PC-3 (cell line): ENCODE measurements at regions not wholly inside any gene's neighbourhood (a gene's known extent, or its start where the extent isn't known, plus 50 kb on each side); places are given as distances from the start of the nearest gene placed in this dataset.

ENCODE experiments used
- ATAC-seq: fragments of 200-7000 bp; cut with Tn5 transposase; 2 replicates; pipeline ENCODE4 v1.9.1; 2020; ENCODE audit warnings: mild to moderate bottlenecking, moderate library complexity
- BruUV-seq: library from RNA; stranded (reverse); fragments of 400-500 nt; replicated peaks from 2 replicates; lab custom pipeline; 2021; lab: Mats Ljungman, UMichigan
- CTCF ChIA-PET: fragments of 300-600 bp; sonication (Branson Sonifier 250); formaldehyde crosslinking; loops from one replicate; lab custom pipeline; 2022; ENCODE audit warnings: antibody characterized with exemption; lab: Charles Lee
- POLR2A ChIA-PET: fragments of 300-600 bp; sonication (Branson Sonifier 250); formaldehyde crosslinking; loops from one replicate; lab custom pipeline; 2022; ENCODE audit warnings: antibody characterized with exemption; ENCODE audit not compliant: unreplicated experiment; lab: Charles Lee
- DNase-seq: peaks from one replicate; pipeline ENCODE4 v3.0.0-alpha.2; 2015
- H2AFZ ChIP-seq: fragments of 300-600 bp; sonication (generic); 2 replicates; pipeline ENCODE4 v1.6.0; 2016; ENCODE audit warnings: antibody characterized with exemption, low read length
- H3F3A ChIP-seq: fragments of 300-600 bp; sonication (generic); one replicate; pipeline ENCODE4 v1.6.0; 2017; ENCODE audit warnings: antibody characterized with exemption, low read length, control low read depth, mild to moderate bottlenecking; ENCODE audit not compliant: unreplicated experiment
- H3K27ac ChIP-seq: fragments of 300-600 bp; sonication (generic); 2 replicates; pipeline ENCODE4 v1.5.1; 2016; ENCODE audit warnings: mild to moderate bottlenecking, low read length
- H3K27me3 ChIP-seq: fragments of 300-600 bp; sonication (generic); 2 replicates; pipeline ENCODE4 v1.6.1; 2016; ENCODE audit warnings: low read length, mixed read lengths
- H3K36me3 ChIP-seq: fragments of 300-600 bp; sonication (generic); 2 replicates; pipeline ENCODE4 v1.6.1; 2016; ENCODE audit warnings: low read depth, mixed run types, low read length, mixed read lengths
- H3K4me1 ChIP-seq: fragments of 300-600 bp; sonication (generic); 2 replicates; pipeline ENCODE4 v1.5.1; 2016; ENCODE audit warnings: low read length; ENCODE audit not compliant: insufficient read depth
- H3K4me2 ChIP-seq: fragments of 300-600 bp; sonication (generic); 2 replicates; pipeline ENCODE4 v1.6.0; 2016; ENCODE audit warnings: low read length
- H3K4me3 ChIP-seq: fragments of 300-600 bp; sonication (generic); 2 replicates; pipeline ENCODE4 v1.5.1; 2016; ENCODE audit warnings: mild to moderate bottlenecking, low read length, mixed read lengths
- H3K79me2 ChIP-seq: fragments of 300-600 bp; sonication (generic); 2 replicates; pipeline ENCODE4 v1.6.1; 2017; ENCODE audit warnings: low read length, mixed read lengths
- H3K9ac ChIP-seq: fragments of 300-600 bp; sonication (generic); 2 replicates; pipeline ENCODE4 v1.6.0; 2016; ENCODE audit warnings: mild to moderate bottlenecking, low read length
- H3K9me2 ChIP-seq: fragments of 300-600 bp; sonication (generic); replicated peaks from 2 replicates; pipeline ENCODE4 v1.6.1; 2016; ENCODE audit warnings: mixed run types, low read length, mixed read lengths
- H3K9me3 ChIP-seq: fragments of 300-600 bp; sonication (generic); 2 replicates; pipeline ENCODE4 v1.6.1; 2016; ENCODE audit warnings: low read length, mixed read lengths
- H4K20me1 ChIP-seq: fragments of 300-600 bp; sonication (generic); 2 replicates; pipeline ENCODE4 v1.6.1; 2016; ENCODE audit warnings: low read length, mixed read lengths
- EZH2 ChIP-seq: fragments of 300-600 bp; sonication (generic); IDR thresholded peaks from one replicate; pipeline ENCODE4 v1.6.1; 2017; ENCODE audit warnings: antibody characterized with exemption, mild to moderate bottlenecking, low read length; ENCODE audit not compliant: unreplicated experiment
- EZH2phosphoT487 ChIP-seq: fragments of 300-600 bp; sonication (generic); IDR thresholded peaks from 2 replicates; pipeline ENCODE4 v1.6.1; 2018; ENCODE audit warnings: mild to moderate bottlenecking, antibody characterized with exemption, low read length, borderline replicate concordance
- intact Hi-C: fragments of 100-400 bp; cut with micrococcal nuclease; formaldehyde crosslinking; loops from 2 replicates; pipeline ENCODE4 v1.9.0; 2023
- TF ChIP-seq, protein P1 (sequence below): fragments of 300-600 bp; sonication (generic); conservative IDR thresholded peaks from 2 replicates; pipeline ENCODE4 v1.5.1; 2017; ENCODE audit warnings: antibody characterized with exemption, low read depth, mild to moderate bottlenecking, low read length

DNA sequence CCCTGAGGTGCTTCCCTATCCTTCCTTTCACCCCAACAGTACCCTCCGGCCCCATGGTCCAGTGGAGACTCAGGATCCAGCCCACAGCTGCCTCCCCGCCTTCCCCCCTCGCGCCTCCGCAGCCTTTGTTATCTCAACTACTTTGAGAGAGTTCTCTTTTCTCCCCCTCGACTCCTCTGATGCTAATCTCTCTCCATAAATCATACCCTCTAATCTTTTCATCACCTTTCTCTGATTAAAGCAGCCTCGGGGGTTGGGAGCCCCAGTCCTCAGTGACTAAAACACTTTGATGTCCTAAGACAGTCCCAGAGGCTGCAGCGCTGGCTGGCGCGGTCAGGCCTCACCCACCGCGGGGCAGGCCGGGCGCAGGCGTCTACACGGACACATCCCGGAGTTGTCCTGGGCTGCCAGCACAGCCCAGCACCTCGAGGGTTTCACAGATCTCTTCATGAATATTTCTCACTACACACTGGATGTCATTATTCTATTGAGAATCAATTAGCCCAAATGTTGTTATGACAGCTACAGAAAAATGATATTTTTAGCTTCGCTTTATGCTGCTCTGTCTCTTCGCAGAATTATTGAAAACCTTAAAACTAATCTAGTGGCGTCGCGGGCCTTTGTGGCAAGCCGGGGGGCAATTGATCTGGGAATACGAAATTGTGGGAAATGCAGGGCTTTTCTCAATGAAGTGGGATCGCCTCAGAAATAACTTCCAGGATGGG is 289.5 kb downstream of the RRAGC start:
- no peaks in the 10 kb centered on the region for H3K36me3 ChIP-seq
- intact Hi-C loops, result no loop called here
- no peaks in the 10 kb centered on the region for H4K20me1 ChIP-seq
- H3K9ac ChIP-seq, result no peak overlapping the region
- no peak overlapping the region for H3K4me3 ChIP-seq
- no peaks in the 10 kb centered on the region for H3F3A ChIP-seq
- ChIA-PET POLR2A (no interaction called here), CTCF (no interaction called here)
- no peak overlapping the region for H3K4me2 ChIP-seq
- H3K79me2 ChIP-seq, result no peaks in the 10 kb centered on the region
- H3K27ac ChIP-seq, result no peak overlapping the region
- no peaks in the 10 kb centered on the region for H3K9me3 ChIP-seq
- TF ChIP-seq, protein P1, sequence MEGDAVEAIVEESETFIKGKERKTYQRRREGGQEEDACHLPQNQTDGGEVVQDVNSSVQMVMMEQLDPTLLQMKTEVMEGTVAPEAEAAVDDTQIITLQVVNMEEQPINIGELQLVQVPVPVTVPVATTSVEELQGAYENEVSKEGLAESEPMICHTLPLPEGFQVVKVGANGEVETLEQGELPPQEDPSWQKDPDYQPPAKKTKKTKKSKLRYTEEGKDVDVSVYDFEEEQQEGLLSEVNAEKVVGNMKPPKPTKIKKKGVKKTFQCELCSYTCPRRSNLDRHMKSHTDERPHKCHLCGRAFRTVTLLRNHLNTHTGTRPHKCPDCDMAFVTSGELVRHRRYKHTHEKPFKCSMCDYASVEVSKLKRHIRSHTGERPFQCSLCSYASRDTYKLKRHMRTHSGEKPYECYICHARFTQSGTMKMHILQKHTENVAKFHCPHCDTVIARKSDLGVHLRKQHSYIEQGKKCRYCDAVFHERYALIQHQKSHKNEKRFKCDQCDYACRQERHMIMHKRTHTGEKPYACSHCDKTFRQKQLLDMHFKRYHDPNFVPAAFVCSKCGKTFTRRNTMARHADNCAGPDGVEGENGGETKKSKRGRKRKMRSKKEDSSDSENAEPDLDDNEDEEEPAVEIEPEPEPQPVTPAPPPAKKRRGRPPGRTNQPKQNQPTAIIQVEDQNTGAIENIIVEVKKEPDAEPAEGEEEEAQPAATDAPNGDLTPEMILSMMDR, result no peak
- TF ChIP-seq EZH2 (no peak), EZH2phosphoT487 (no peak)
- H2AFZ ChIP-seq, result no peak overlapping the region
- no peaks in the 10 kb centered on the region for H3K9me2 ChIP-seq
- ATAC-seq (no peak), DNase-seq (no peak)
- H3K27me3 ChIP-seq, result peaks cover 52% of the 10 kb centered on the region
- BruUV-seq, result no TSS peak
- no peaks in the 10 kb centered on the region for H3K4me1 ChIP-seq

DNA sequence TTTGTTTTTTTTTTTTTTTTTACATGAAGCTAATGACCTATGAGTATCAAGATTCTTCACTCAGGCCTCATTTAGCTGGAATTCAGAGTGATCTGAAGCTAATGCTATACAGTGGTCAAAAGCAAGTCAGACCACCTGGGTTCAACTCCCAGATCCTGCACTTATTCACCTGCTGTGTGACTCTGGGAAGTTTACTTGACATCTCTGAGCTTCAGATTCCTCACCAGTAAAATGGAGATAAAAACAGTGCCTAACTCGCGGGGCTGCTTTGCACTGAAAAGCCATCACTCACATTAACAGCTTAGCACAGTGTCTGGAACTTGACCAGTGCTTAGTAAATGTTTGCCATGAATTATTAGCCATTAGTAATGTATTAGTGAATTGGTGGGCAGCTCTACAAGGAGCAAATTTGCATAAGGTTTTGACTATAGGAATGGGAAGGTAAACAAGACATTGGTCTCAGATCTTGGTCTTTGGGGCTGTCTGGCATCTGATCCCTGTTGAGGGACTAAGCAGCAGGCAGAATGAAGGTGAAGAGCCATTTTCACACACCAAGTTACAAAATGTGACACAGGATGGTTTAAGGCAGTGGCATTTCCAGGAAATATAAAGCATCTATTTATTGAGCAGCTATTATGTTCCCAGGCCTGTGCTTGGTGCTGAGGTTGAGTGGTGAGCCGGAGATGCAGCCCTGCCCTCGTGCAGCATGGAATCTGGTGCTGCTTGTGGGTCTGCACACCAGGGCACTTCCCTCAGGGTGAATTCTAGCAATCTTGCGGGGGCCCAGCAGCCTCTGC is 291.3 kb downstream of the RRAGC start:
- Histone ChIP-seq H3K27me3 (peaks cover 69% of the 10 kb centered on the region), H3K4me3 (no peak overlapping the region), H3F3A (no peaks in the 10 kb centered on the region), H3K9ac (no peak overlapping the region), H3K36me3 (no peaks in the 10 kb centered on the region), H3K4me2 (no peak overlapping the region), H3K9me2 (no peaks in the 10 kb centered on the region), H4K20me1 (no peaks in the 10 kb centered on the region), H3K27ac (no peak overlapping the region), H3K4me1 (no peaks in the 10 kb centered on the region), H3K9me3 (no peaks in the 10 kb centered on the region), H3K79me2 (no peaks in the 10 kb centered on the region), H2AFZ (no peak overlapping the region)
- no TSS peak for BruUV-seq
- ATAC-seq (no peak), DNase-seq (no peak)
- intact Hi-C loops, result no loop called here
- ChIA-PET POLR2A (no interaction called here), CTCF (no interaction called here)
- TF ChIP-seq, protein P1, result no peak
- no peak for TF ChIP-seq EZH2
- TF ChIP-seq EZH2phosphoT487, result no peak

DNA sequence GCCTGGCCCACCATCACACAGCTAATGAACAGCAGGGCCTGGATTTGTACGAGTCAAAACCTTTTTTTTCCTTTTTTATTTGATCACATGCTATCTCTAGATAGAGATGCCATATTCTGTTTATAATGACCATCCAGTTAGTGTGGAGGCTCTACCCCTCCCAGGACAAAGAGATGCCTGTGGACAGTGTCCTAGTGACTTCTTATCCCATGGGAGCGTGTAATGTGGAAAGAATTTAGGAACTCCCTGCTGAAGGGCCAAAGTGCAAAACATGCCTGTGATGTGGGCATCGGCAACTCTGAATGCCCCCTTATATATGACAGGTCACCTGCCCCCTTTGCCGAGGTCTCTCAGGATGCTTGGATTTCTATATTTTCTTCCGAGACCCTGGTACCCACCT is 292.2 kb downstream of the RRAGC start:
- Histone ChIP-seq H3F3A (no peaks in the 10 kb centered on the region), H3K27ac (no peak overlapping the region), H3K9ac (no peak overlapping the region), H3K9me2 (no peaks in the 10 kb centered on the region), H3K9me3 (no peaks in the 10 kb centered on the region), H3K4me2 (no peak overlapping the region), H4K20me1 (no peaks in the 10 kb centered on the region), H3K27me3 (peaks cover 66% of the 10 kb centered on the region), H3K79me2 (no peaks in the 10 kb centered on the region), H3K36me3 (no peaks in the 10 kb centered on the region), H3K4me3 (no peak overlapping the region), H3K4me1 (no peaks in the 10 kb centered on the region), H2AFZ (no peak overlapping the region)
- CTCF ChIA-PET, result no interaction called here
- ATAC-seq (no peak), DNase-seq (no peak)
- POLR2A ChIA-PET, result no interaction called here
- intact Hi-C loops, result no loop called here
- no TSS peak for BruUV-seq
- TF ChIP-seq EZH2 (no peak), EZH2phosphoT487 (no peak)
- TF ChIP-seq, protein P1, result no peak
